ENCODE measurements at regions not wholly inside any gene's neighbourhood (a gene's known extent, or its start where the extent isn't known, plus 50 kb on each side); places are given as distances from the start of the nearest gene placed in this dataset.

GRCh38 chr16:9484426-9484825 is 393.0 kb downstream of the HAPSTR1 start:
- no peak for TF ChIP-seq EZH2 (IDR thresholded peaks at IDR 0.05; ENCODE audit: borderline replicate concordance, low read depth, low read length, poor library complexity, severe bottlenecking)
- no peak for TF ChIP-seq CTCF (conservative IDR thresholded peaks at IDR 0.05; ENCODE audit: low read depth, low read length)
- Histone ChIP-seq H3K36me3 (ENCODE audit: insufficient read depth, low read length, poor library complexity, severe bottlenecking) (no peaks in the 10 kb centered on the region), H3K9me3 (ENCODE audit: low read depth, low read length, poor library complexity, severe bottlenecking) (no peaks in the 10 kb centered on the region), H3K27ac (ENCODE audit: low read depth, low read length, poor library complexity, severe bottlenecking) (no peak overlapping the region), H3K4me1 (ENCODE audit: insufficient read depth, low read length, poor library complexity, severe bottlenecking) (no peaks in the 10 kb centered on the region), H3K27me3 (replicated peaks; ENCODE audit: insufficient read depth, low read depth, low read length, poor library complexity) (no peaks in the 10 kb centered on the region), H3K4me3 (ENCODE audit: low read depth, low read length, poor library complexity, severe bottlenecking) (no peak overlapping the region)
- POLR2A ChIA-PET (ENCODE audit: low non-redundant PET) = no interaction called here
- intact Hi-C loops (cut with micrococcal nuclease; ENCODE audit: unreplicated experiment) = no loop called here
- BruUV-seq (replicated peaks) = no TSS peak
- CTCF ChIA-PET = no interaction called here
- DNase-seq (ENCODE audit: low spot score) = no peak

DNA sequence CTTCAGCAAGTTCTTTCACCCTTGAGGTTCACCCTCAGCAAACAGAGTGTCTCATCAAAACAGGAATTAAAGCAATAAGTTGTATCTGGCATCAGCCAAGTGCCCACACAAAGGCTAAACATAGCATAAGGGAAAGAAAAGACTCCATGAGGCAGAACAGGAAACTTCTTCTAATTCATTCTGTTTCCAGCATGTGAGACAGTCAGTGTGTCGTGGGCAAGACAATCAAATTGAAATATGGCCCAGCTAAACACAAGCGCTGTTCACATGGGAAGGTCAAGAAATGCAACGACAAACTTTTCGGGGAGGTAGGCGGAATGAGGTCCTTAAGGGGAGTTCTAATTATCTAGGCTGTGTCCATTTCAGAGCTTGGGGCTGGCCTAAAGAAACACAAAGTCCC is 393.4 kb downstream of the HAPSTR1 start:
- DNase-seq (ENCODE audit: low spot score) = no peak
- intact Hi-C loops (cut with micrococcal nuclease; ENCODE audit: unreplicated experiment) = no loop called here
- Histone ChIP-seq H3K4me1 (ENCODE audit: insufficient read depth, low read length, poor library complexity, severe bottlenecking) (no peaks in the 10 kb centered on the region), H3K9me3 (ENCODE audit: low read depth, low read length, poor library complexity, severe bottlenecking) (no peaks in the 10 kb centered on the region), H3K27me3 (replicated peaks; ENCODE audit: insufficient read depth, low read depth, low read length, poor library complexity) (no peaks in the 10 kb centered on the region), H3K36me3 (ENCODE audit: insufficient read depth, low read length, poor library complexity, severe bottlenecking) (no peaks in the 10 kb centered on the region), H3K4me3 (ENCODE audit: low read depth, low read length, poor library complexity, severe bottlenecking) (no peak overlapping the region), H3K27ac (ENCODE audit: low read depth, low read length, poor library complexity, severe bottlenecking) (no peak overlapping the region)
- BruUV-seq (replicated peaks) = no TSS peak
- ChIA-PET CTCF (no interaction called here), POLR2A (ENCODE audit: low non-redundant PET) (no interaction called here)
- no peak for TF ChIP-seq EZH2 (IDR thresholded peaks at IDR 0.05; ENCODE audit: borderline replicate concordance, low read depth, low read length, poor library complexity, severe bottlenecking)

GRCh38 chr16:9489835-9490467 is 398.5 kb downstream of the HAPSTR1 start:
- Histone ChIP-seq H3K27me3 (replicated peaks; ENCODE audit: insufficient read depth, low read depth, low read length, poor library complexity) (no peaks in the 10 kb centered on the region), H3K36me3 (ENCODE audit: insufficient read depth, low read length, poor library complexity, severe bottlenecking) (no peaks in the 10 kb centered on the region), H3K27ac (ENCODE audit: low read depth, low read length, poor library complexity, severe bottlenecking) (peak overlapping the region; percentile 1), H3K4me1 (ENCODE audit: insufficient read depth, low read length, poor library complexity, severe bottlenecking) (no peaks in the 10 kb centered on the region), H3K9me3 (ENCODE audit: low read depth, low read length, poor library complexity, severe bottlenecking) (no peaks in the 10 kb centered on the region), H3K4me3 (ENCODE audit: low read depth, low read length, poor library complexity, severe bottlenecking) (no peak overlapping the region)
- CTCF ChIA-PET = no interaction called here
- BruUV-seq (replicated peaks) = no TSS peak
- intact Hi-C loops (cut with micrococcal nuclease; ENCODE audit: unreplicated experiment) = no loop called here
- TF ChIP-seq CTCF (conservative IDR thresholded peaks at IDR 0.05; ENCODE audit: low read depth, low read length) (no peak), EZH2 (IDR thresholded peaks at IDR 0.05; ENCODE audit: borderline replicate concordance, low read depth, low read length, poor library complexity, severe bottlenecking) (no peak)
- peak; percentile 40 for DNase-seq (ENCODE audit: low spot score)
- POLR2A ChIA-PET (ENCODE audit: low non-redundant PET) = no interaction called here

GRCh38 chr16:9495824-9496223 is 404.4 kb downstream of the HAPSTR1 start:
- Histone ChIP-seq H3K4me3 (ENCODE audit: low read depth, low read length, poor library complexity, severe bottlenecking) (no peak overlapping the region), H3K27me3 (replicated peaks; ENCODE audit: insufficient read depth, low read depth, low read length, poor library complexity) (no peaks in the 10 kb centered on the region), H3K9me3 (ENCODE audit: low read depth, low read length, poor library complexity, severe bottlenecking) (no peaks in the 10 kb centered on the region), H3K27ac (ENCODE audit: low read depth, low read length, poor library complexity, severe bottlenecking) (no peak overlapping the region), H3K4me1 (ENCODE audit: insufficient read depth, low read length, poor library complexity, severe bottlenecking) (no peaks in the 10 kb centered on the region), H3K36me3 (ENCODE audit: insufficient read depth, low read length, poor library complexity, severe bottlenecking) (no peaks in the 10 kb centered on the region)
- no peak for DNase-seq (ENCODE audit: low spot score)
- no peak for TF ChIP-seq CTCF (conservative IDR thresholded peaks at IDR 0.05; ENCODE audit: low read depth, low read length)
- no peak for TF ChIP-seq EZH2 (IDR thresholded peaks at IDR 0.05; ENCODE audit: borderline replicate concordance, low read depth, low read length, poor library complexity, severe bottlenecking)
- ChIA-PET POLR2A (ENCODE audit: low non-redundant PET) (no interaction called here), CTCF (no interaction called here)
- intact Hi-C loops (cut with micrococcal nuclease; ENCODE audit: unreplicated experiment) = no loop called here
- no TSS peak for BruUV-seq (replicated peaks)
